ENCODE measurements at regions not wholly inside any gene's neighbourhood (a gene's known extent, or its start where the extent isn't known, plus 50 kb on each side); places are given as distances from the start of the nearest gene placed in this dataset.

- DNase-seq = no peak
These were observed 146.9 kb downstream of the TFEC start for GRCh38 chr7:115883629-115884028.

GRCh38 chr7:115881476-115881875 lies 149.1 kb downstream of the TFEC start:
- no peak for DNase-seq

DNA sequence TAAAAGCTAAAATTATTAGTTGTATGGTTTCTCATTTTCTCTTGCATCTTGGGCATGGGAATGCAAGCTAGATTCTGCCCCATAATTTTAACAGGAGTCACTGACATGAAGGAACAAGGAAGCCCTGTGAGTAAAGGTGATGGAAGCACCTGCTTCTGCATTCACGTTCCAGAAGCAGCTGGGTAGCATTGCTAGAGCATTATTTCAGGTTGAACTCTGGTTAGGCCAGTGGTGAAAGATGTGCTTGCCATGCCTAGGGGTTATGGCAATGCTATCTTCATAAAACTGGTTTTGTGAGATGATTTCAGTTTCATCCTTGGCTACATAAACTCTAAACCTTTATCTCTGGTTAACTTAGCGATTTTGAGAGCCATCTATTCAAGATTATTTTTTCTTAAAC lies 151.4 kb downstream of the TFEC start:
- no peak for DNase-seq

- no peak for DNase-seq
These were observed 160.8 kb downstream of the TFEC start for GRCh38 chr7:115869801-115870200.

DNA sequence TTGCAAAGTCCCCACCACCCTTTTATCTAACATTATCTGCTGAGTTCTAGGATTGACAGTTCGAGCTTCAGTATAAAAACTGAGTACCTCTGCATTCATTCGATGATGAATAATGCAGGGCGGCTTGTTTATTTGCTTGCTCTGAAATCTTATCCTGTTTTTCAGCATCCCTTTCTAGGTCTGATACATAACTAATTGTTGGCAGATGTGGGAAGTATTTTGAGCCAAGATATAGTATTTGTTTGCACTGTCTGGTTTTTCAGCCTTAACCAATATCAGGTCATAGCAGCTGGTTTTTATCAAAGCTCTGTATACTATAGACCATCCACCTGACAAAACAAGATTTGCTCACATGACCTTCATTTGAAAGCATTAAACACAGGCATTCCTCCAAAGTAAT lies 161.4 kb downstream of the TFEC start:
- no peak for DNase-seq

- no peak for DNase-seq
These were observed 162.2 kb downstream of the TFEC start for GRCh38 chr7:115868369-115868768.

GRCh38 chr7:115864082-115864481 lies 166.5 kb downstream of the TFEC start:
- DNase-seq = no peak

DNA sequence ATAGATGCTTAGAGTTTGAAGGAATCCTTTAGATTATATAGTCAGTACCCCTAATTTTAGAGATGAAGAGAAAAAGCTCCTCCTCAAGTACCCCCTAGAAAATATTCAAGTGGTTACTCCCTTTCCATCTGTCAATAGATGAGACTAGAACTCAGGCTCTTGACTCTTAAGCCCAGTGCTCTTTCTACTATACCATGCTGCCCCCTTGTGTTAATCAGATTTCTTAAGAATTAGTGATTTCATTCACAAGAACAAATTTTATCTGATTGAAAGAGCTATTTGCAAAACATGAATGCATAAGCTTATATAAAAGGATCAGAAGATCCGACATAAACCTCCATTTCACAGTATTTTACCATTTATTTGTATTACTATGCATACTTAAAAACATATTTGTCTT lies 179.3 kb downstream of the TFEC start:
- DNase-seq = no peak

DNA sequence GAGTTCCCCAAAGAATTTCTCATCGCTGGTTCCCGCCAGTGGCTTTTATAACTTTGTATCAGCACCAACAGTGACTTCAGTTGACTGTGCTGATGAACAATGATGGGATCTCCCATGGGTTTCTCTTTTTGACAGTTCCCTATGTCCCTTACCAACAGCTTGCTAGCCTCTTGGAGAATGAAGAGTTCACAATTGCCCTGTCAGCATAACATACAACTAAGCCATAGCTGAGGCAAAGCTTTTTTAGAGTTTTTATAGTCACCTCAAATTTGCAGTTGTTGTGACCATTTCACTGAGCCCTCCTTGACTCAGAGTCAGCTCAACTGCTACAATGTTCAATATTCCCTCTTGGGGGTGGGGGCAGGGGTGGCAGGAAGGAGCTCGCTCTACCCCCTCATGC lies 179.8 kb downstream of the TFEC start:
- DNase-seq = no peak

- no peak for DNase-seq
These were observed 185.7 kb downstream of the TFEC start for GRCh38 chr7:115844857-115845256.

DNA sequence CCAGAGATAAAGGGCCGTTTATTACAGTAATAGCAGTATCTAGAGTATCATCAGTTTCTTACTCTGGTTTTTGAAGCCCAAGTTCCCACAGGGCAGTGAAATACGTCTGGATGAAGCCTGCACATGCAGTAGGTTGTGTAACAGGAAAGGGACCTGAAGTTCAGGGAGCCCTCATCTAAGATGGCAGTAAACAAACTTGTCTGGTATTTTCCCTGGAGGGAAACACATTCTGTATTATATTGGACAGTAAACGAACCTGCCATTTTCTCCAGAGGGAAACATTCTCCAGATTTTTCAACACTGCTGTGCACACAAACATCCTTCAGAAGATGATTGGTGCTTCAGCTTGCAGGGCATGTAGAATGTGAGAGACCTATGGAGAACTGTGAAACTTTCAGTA lies 189.9 kb downstream of the TFEC start:
- no peak for DNase-seq

DNA sequence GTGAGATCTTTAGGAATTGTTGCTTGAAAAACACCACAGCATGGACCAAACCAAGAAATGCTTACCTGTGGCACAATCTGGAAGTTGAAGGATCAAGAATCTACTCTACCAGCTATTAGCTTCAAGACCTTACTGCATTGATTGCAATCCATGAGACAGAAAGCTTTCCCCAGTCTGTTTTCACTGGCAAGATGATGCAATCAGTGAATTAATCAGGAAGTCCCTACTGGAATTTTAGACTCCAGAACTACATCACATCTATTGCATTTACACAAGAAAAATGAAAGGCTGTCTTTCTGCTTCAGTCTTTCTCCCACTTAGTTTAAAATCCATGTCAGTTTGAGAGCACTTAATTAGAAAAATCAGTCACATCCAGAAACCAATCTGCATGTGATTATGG lies 191.7 kb downstream of the TFEC start:
- no peak for DNase-seq

DNA sequence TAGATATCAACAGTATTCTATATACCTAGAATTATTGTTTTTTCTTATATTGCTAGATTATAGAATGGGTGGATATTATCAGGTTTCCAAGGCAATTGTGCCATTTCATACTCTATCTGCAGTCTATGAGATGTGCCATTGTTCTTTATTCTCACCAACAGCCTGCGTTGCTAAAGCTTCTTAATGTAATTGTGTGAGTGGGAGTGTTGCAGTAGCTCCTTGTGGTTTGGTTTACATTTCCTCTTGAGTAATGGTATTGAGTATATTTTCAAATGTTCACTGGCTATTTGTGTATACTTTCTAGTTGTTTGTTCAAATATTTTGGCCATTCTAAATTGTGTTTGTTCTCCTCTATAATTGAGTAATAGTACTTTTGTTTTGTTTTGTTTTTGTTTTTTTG lies 199.2 kb downstream of the TFEC start:
- DNase-seq = no peak

GRCh38 chr7:115827305-115828045 lies 203.1 kb downstream of the TFEC start:
- no peak for DNase-seq

DNA sequence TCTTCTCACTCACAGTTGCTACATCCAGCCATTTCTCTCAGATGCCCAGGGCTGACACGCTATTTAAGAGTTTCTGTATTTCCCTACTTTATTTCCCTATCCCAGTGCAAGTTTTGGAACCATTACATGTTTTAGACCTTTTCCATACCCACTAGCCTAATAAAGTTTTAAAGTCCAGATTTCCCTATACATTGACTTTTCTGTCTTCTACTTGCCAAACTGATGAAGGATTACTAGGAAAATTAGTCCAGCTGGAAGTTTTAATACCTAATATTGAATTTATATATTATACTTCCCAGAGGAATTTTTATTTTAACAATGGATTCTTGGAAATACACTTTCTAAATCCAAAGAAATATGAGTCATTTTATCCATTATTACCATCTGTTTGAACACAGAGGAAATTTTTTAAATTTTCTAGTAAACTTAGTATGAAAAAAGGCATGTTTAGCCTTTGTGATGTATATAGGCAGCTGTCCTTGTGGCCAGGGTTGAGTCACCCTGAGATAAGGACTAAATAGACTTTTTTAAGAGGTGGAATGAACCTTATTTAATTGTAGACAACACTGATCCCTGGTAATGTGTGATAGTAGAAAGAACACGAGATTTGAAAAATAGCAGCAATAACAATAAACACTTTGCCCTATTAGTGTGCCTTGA lies 205.0 kb downstream of the TFEC start:
- DNase-seq = no peak

- no peak for DNase-seq
These were observed 207.8 kb downstream of the TFEC start for GRCh38 chr7:115822801-115823200.

GRCh38 chr7:115822380-115822779 lies 208.2 kb downstream of the TFEC start:
- DNase-seq = no peak

DNA sequence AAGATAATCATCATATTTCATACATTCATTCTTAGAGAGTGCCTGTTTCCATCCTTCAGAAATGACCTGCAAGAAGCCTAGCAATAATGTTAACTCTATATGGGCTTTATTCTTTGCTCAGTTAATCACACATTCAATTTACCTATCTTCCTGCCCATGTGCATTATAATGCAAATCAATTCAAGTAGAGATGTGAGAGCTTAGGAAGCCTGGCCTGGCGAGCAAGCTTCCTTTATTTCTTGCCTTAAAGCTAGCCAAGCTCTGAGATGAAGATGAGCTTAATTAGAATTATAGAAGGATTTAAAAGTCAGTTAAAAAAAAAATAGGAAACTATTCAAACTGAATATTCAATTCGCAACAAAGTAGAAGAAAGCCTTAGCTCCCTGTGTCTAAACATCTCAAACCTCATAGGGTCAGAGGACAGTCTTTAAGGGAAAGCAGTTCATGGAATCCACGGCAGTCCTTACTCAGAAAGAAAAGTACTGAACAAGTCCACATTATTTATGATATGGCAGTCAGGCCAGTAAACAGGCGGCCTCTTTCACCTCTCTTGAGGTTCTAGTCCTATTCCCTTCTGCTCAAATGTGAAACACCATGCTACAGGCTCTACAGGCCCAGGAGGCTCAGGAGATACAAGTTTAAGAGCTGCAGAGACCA lies 214.1 kb downstream of the TFEC start:
- DNase-seq = no peak

DNA sequence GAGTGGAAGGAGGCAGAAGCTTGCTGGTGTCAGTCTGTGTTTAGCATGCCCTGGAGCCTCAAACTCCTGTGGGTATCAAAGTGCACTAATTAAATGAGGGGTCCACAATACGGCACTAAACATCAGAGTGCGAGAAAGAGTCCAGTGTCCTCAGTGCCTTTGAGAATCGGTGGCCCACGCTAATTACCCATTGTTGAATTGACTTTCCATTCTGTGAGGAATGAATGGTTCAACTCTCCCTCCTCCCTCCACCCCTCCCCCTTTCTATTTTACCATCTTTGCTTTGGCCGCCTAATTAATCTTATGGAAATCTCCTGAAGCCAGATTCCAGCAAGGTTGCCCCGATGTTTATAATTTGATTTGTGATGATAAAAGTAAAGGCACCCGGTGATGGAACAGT lies 217.8 kb downstream of the TFEC start:
- DNase-seq = no peak

DNA sequence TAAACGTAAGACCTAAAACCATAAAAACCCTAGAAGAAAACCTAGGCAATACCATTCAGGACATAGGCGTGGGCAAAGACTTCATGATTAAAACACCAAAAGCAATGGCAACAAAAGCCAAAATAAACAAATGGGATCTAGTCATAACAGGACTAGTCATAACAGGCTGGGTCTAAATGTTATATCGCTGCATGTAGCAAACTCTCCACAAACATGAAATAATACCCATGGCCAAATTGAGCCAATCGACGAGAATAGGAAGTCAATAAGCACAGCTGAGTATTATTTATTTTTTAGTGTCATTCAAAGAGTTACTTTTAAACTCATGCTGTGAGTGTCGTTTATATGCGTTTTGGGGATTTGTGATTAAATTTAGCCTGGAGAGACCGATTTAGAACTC lies 225.1 kb downstream of the TFEC start:
- no peak for DNase-seq

DNA sequence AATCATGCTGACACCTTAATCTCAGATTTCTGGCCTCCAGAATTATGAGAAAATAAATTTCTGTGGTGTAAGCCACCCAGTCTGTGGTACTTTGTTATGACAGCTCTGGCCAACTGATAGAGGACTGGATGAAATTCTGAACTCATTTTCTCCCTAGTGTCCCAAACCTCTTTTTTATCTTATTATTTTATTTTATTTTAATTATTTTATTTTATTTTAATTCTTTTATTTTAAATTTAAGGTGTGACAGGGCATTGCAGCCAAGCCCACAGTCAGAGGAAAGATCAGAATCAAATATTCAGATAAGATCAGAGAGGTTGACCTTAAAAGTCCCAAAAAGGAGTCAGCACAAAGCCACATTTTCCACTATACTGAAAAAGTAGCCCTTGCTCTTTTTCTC lies 228.1 kb downstream of the TFEC start:
- DNase-seq = no peak

DNA sequence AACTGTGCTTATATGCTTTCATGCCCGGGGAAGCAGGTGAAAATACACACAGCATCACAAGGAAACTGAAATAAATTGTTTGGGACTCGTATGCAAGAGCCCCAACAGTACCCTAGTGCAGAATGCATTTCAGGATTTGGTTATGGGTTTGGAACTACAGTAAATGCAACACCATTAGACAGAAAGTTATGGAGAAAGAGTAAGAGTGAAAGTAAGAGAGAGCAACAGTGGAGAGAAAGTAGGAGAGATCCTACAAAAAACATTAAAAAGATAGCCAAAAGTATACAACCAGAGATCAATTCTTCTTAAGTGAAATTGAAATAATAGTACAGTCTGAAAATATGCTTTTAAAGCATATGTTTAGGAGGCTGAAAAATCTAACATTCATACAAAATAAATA lies 231.1 kb downstream of the TFEC start:
- no peak for DNase-seq

DNA sequence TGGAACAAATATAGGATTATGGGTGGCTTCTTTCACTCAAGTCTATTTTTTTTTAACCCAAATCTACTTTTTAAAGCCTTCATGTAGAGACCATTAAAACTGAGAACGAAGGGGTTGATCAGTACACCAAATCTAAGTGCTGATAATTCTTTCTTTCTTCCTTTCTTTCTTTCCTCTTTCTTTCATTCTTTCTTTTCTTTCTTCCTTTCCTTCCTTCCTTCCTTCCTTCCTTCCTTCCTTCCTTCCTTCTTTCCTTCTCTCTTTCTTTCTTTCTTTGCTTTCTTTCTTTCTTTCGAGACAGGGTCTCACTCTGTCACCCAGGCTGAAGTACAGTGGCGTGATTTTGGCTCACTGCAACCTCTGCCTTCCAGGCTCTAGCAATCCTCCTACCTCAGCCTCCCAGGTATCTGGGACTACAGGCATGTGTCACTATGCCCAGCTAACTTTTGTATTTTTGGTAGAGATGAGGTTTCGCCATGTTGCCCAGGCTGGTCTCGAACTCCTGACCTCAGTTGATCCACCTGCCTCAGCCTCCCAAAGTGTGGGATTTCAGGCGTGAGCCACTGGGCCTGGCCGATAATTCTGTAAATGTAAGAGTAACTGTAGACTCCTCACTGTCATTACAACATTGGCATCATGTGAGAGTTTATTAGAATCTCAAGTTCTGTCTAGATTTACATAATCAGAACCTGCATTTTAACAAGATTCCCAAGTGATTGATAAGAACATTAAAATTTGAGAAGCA lies 236.4 kb downstream of the TFEC start:
- DNase-seq = no peak

DNA sequence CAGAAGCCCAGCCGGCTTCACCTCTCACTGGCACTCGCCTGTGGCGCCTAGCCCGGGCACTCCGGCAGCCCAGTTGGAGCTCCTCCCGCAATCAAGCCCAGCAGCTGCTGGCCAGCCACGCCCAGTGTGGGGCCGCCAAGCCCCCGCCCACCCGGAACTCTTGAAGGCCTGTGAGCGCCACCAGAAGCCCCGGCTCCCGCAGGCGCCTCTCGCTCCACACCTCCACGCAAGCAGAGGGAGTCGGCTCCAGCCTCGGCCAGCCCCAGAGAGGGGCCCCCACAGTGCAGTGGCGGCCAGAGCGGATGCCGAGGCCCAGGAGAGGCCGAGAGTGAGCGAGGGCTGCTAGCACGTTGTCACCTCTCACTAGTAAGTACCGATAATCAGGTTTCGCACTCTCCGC lies 240.7 kb downstream of the TFEC start:
- DNase-seq = no peak
